H1 (cell line): ENCODE measurements at regions not wholly inside any gene's neighbourhood (a gene's known extent, or its start where the extent isn't known, plus 50 kb on each side); places are given as distances from the start of the nearest gene placed in this dataset.

Experiments
- CTCF ChIA-PET: fragments of 300-600 bp; sonication (Branson Sonifier 250); formaldehyde crosslinking; loops from one replicate; lab custom pipeline; 2021; ENCODE audit not compliant: partially characterized antibody; lab: Charles Lee
- POLR2A ChIA-PET: fragments of 300-600 bp; sonication (Branson Sonifier 250); formaldehyde crosslinking; loops from one replicate; lab custom pipeline; 2021; ENCODE audit warnings: inconsistent platforms; ENCODE audit not compliant: partially characterized antibody; lab: Charles Lee
- DNase-seq, 2 experiments: peaks; one replicate each; pipeline versions ENCODE4 v3.0.0 to v3.0.0-alpha.2; 2010 to 2022; ENCODE audit warnings: low spot score in 2 of 2, low read depth in 1 of 2, mixed read lengths in 1 of 2
- FAIRE-seq: peaks from 2 replicates; lab custom pipeline; 2011; peaks lifted over from hg19 to GRCh38; lab: Jason Lieb, UNC
- H2AFZ ChIP-seq: 2 replicates; pipeline ENCODE4 v1.8.1; 2012; ENCODE audit warnings: low read length, inconsistent platforms
- H2AK5ac ChIP-seq: 2 replicates; pipeline ENCODE4 v1.6.1; 2013; ENCODE audit warnings: low read depth, low read length
- H2BK120ac ChIP-seq: replicated peaks from 2 replicates; pipeline ENCODE3; 2013; ENCODE audit warnings: low read depth, low read length, inconsistent platforms
- H2BK12ac ChIP-seq: 2 replicates; pipeline ENCODE4 v1.6.1; 2013; ENCODE audit warnings: low read depth, low read length
- H2BK15ac ChIP-seq: 2 replicates; pipeline ENCODE4 v1.6.1; 2013; ENCODE audit warnings: low read length
- H2BK20ac ChIP-seq: 2 replicates; pipeline ENCODE4 v1.6.1; 2013; ENCODE audit warnings: low read length
- H2BK5ac ChIP-seq: 2 replicates; pipeline ENCODE4 v1.6.1; 2013; ENCODE audit warnings: low read depth, low read length
- H3K14ac ChIP-seq: 2 replicates; pipeline ENCODE4 v1.6.1; 2013; ENCODE audit warnings: inconsistent platforms; ENCODE audit not compliant: insufficient read length
- H3K18ac ChIP-seq: 2 replicates; pipeline ENCODE4 v1.6.1; 2013; ENCODE audit warnings: low read length; ENCODE audit errors: extremely low read depth
- H3K23ac ChIP-seq: 2 replicates; pipeline ENCODE4 v1.6.1; 2013; ENCODE audit warnings: inconsistent platforms; ENCODE audit not compliant: insufficient read length
- H3K23me2 ChIP-seq: 2 replicates; pipeline ENCODE4 v1.6.1; 2013; ENCODE audit warnings: low read depth, low read length
- H3K27ac ChIP-seq: 2 replicates; pipeline ENCODE4 v1.6.1; 2011; ENCODE audit warnings: low read depth, low read length, inconsistent platforms
- H3K27me3 ChIP-seq, 4 experiments: replicated peaks in 1 of 4; 1 replicate in 1 of 4; 2 replicates in 3 of 4; pipeline versions ENCODE4 v1.6.1 to v1.8.1; 2011 to 2013; ENCODE audit warnings: low read length in 3 of 4, mild to moderate bottlenecking in 3 of 4, inconsistent platforms in 2 of 4, mixed read lengths in 2 of 4, moderate library complexity in 1 of 4; ENCODE audit not compliant: control insufficient read depth in 3 of 4, insufficient read depth in 3 of 4; ENCODE audit errors: extremely low read depth in 1 of 4
- H3K36me3 ChIP-seq, 4 experiments: 2 replicates each; pipeline versions ENCODE4 v1.6.1 to v1.8.1; 2011 to 2013; ENCODE audit warnings: mild to moderate bottlenecking in 4 of 4, low read length in 3 of 4, moderate library complexity in 2 of 4, control low read depth in 1 of 4, inconsistent platforms in 1 of 4; ENCODE audit not compliant: insufficient read depth in 4 of 4, control insufficient read depth in 2 of 4
- H3K4ac ChIP-seq: replicated peaks from 2 replicates; pipeline ENCODE3; 2013; ENCODE audit warnings: low read length, low read depth, mixed read lengths, inconsistent platforms; ENCODE audit not compliant: insufficient read length
- H3K4me1 ChIP-seq, 4 experiments: replicated peaks in 1 of 4; 1 replicate in 1 of 4; 2 replicates in 3 of 4; pipeline versions ENCODE4 v1.6.1 to v1.8.1; 2011 to 2013; ENCODE audit warnings: low read length in 3 of 4, inconsistent platforms in 2 of 4, mixed read lengths in 1 of 4; ENCODE audit not compliant: insufficient read depth in 4 of 4, control insufficient read depth in 3 of 4
- H3K4me2 ChIP-seq, 2 experiments: 2 replicates each; pipeline versions ENCODE4 v1.6.1 to v1.8.1; 2011 to 2013; ENCODE audit warnings: low read depth in 2 of 2, low read length in 2 of 2, control low read depth in 1 of 2, inconsistent platforms in 1 of 2, mild to moderate bottlenecking in 1 of 2; ENCODE audit not compliant: insufficient read depth in 1 of 2
- H3K4me3 ChIP-seq, 4 experiments: fragments of 200-600, 300-600 bp in 1 of 4; sonication (generic), shearing (Covaris generic), sonication (Bioruptor Twin) in 1 of 4; 2 replicates each; pipeline versions ENCODE4 v1.5.1 to v1.8.1; 2011 to 2016; ENCODE audit warnings: low read length in 4 of 4, low read depth in 3 of 4, control low read depth in 2 of 4, inconsistent platforms in 2 of 4, mild to moderate bottlenecking in 2 of 4, mixed read lengths in 1 of 4, moderate library complexity in 1 of 4; ENCODE audit not compliant: insufficient read depth in 2 of 4; ENCODE audit errors: extremely low read depth in 1 of 4
- H3K56ac ChIP-seq: replicated peaks from 2 replicates; pipeline ENCODE3; 2013; ENCODE audit warnings: low read depth, mild to moderate bottlenecking, mixed read lengths, low read length, inconsistent platforms; ENCODE audit not compliant: insufficient read length
- H3K79me1 ChIP-seq: 2 replicates; pipeline ENCODE4 v1.6.1; 2013; ENCODE audit warnings: low read depth, low read length, control low read depth
- H3K79me2 ChIP-seq, 2 experiments: 2 replicates each; pipeline versions ENCODE4 v1.6.1 to v1.8.1; 2012 to 2013; ENCODE audit warnings: low read length in 2 of 2, mild to moderate bottlenecking in 2 of 2, inconsistent platforms in 1 of 2; ENCODE audit not compliant: insufficient read depth in 2 of 2, control insufficient read depth in 1 of 2
- H3K9ac ChIP-seq, 4 experiments: replicated peaks in 1 of 4; 1 replicate in 1 of 4; 2 replicates in 3 of 4; pipeline versions ENCODE4 v1.6.1 to v1.8.1; 2011 to 2013; ENCODE audit warnings: low read depth in 3 of 4, low read length in 3 of 4, control low read depth in 2 of 4, mild to moderate bottlenecking in 2 of 4, moderate library complexity in 2 of 4, inconsistent platforms in 1 of 4; ENCODE audit errors: extremely low read depth in 1 of 4
- H3K9me3 ChIP-seq, 2 experiments: 2 replicates each; pipeline versions ENCODE4 v1.6.1 to v1.8.1; 2012 to 2013; ENCODE audit warnings: mild to moderate bottlenecking in 2 of 2, moderate library complexity in 2 of 2, control low read depth in 1 of 2, inconsistent platforms in 1 of 2, low read depth in 1 of 2, low read length in 1 of 2, mixed read lengths in 1 of 2; ENCODE audit not compliant: insufficient read depth in 2 of 2
- H4K20me1 ChIP-seq, 2 experiments: replicated peaks in 1 of 2; 2 replicates each; pipeline versions ENCODE3 to v1.8.1; 2011 to 2013; ENCODE audit warnings: inconsistent platforms in 2 of 2, low read length in 2 of 2, mild to moderate bottlenecking in 1 of 2; ENCODE audit not compliant: insufficient read depth in 2 of 2, control insufficient read depth in 1 of 2
- H4K5ac ChIP-seq: 2 replicates; pipeline ENCODE4 v1.6.1; 2013; ENCODE audit warnings: low read length, low read depth, mixed read lengths, inconsistent platforms; ENCODE audit not compliant: insufficient read length
- H4K8ac ChIP-seq: 2 replicates; pipeline ENCODE4 v1.8.0; 2013; ENCODE audit warnings: mild to moderate bottlenecking, moderate library complexity, low read length, inconsistent platforms; ENCODE audit not compliant: insufficient read depth; ENCODE audit errors: extremely low read depth
- H4K91ac ChIP-seq: replicated peaks from 2 replicates; pipeline ENCODE3; 2013; ENCODE audit warnings: low read length, mixed read lengths, inconsistent platforms; ENCODE audit not compliant: insufficient read length
- BACH1 ChIP-seq: IDR thresholded peaks from 2 replicates; pipeline ENCODE4 v1.6.1; 2012; ENCODE audit warnings: low read length, improper control_type of control experiment
- BCL11A ChIP-seq, 2 experiments: IDR thresholded peaks; one replicate each; pipeline ENCODE4 v1.6.1; 2011; ENCODE audit warnings: low read depth in 2 of 2, low read length in 2 of 2, mild to moderate bottlenecking in 2 of 2
- BRCA1 ChIP-seq: IDR thresholded peaks from 2 replicates; pipeline ENCODE4 v1.6.1; 2012; ENCODE audit warnings: low read depth, low read length, improper control_type of control experiment
- CHD2 ChIP-seq: IDR thresholded peaks from 2 replicates; pipeline ENCODE4 v1.6.1; 2012; ENCODE audit warnings: low read length, improper control_type of control experiment
- HDAC2 ChIP-seq, 2 experiments: fragments of 300-600 bp in 1 of 2; sonication (generic) in 1 of 2; IDR thresholded peaks; 2 replicates each; pipeline ENCODE4 v1.6.1; 2011 to 2012; ENCODE audit warnings: low read depth in 2 of 2, low read length in 2 of 2, mild to moderate bottlenecking in 2 of 2, moderate library complexity in 2 of 2, borderline replicate concordance in 1 of 2, inconsistent platforms in 1 of 2
- JUND ChIP-seq: IDR thresholded peaks from 2 replicates; pipeline ENCODE4 v1.6.1; 2011; ENCODE audit warnings: mild to moderate bottlenecking, improper control_type of control experiment, low read length
- POLR2A ChIP-seq, 2 experiments: IDR thresholded peaks; 1 replicate in 1 of 2; 2 replicates in 1 of 2; pipeline ENCODE4 v1.6.1; 2011; ENCODE audit warnings: low read depth in 2 of 2, low read length in 2 of 2, mild to moderate bottlenecking in 2 of 2; ENCODE audit errors: control extremely low read depth in 1 of 2
- RAD21 ChIP-seq, 2 experiments: IDR thresholded peaks in 1 of 2; conservative IDR thresholded peaks in 1 of 2; 2 replicates each; pipeline ENCODE4 v1.6.1; 2011; ENCODE audit warnings: low read depth in 2 of 2, low read length in 2 of 2, improper control_type of control experiment in 1 of 2, inconsistent platforms in 1 of 2, mild to moderate bottlenecking in 1 of 2, moderate library complexity in 1 of 2
- RNF2 ChIP-seq: fragments of 200-900, 300-1000 bp; sonication (generic); IDR thresholded peaks from 2 replicates; pipeline ENCODE4 v1.7.1; 2016; ENCODE audit warnings: borderline replicate concordance, low read depth, mild to moderate bottlenecking, antibody characterized with exemption, low read length; ENCODE audit not compliant: poor library complexity, severe bottlenecking; ENCODE audit errors: missing control alignments
- SIN3A ChIP-seq, 2 experiments: IDR thresholded peaks in 1 of 2; conservative IDR thresholded peaks in 1 of 2; 2 replicates each; pipeline ENCODE4 v1.6.1; 2011 to 2012; ENCODE audit warnings: low read length in 2 of 2, improper control_type of control experiment in 1 of 2, low read depth in 1 of 2, mild to moderate bottlenecking in 1 of 2
- SP4 ChIP-seq: IDR thresholded peaks from 2 replicates; pipeline ENCODE4 v1.6.1; 2012; ENCODE audit warnings: low read length, inconsistent platforms
- TAF1 ChIP-seq: IDR thresholded peaks from 2 replicates; pipeline ENCODE4 v1.6.1; 2011; ENCODE audit warnings: mild to moderate bottlenecking, low read depth, low read length
- YY1 ChIP-seq: IDR thresholded peaks from 2 replicates; pipeline ENCODE4 v1.6.1; 2011; ENCODE audit warnings: low read depth, mild to moderate bottlenecking, low read length
- WGBS, 2 experiments: shearing (Covaris generic) in 1 of 2; methylation state at CpG; one replicate each; pipeline versions ENCODE4 v1.1.6 to v1.1.7; 2013 to 2015; ENCODE audit warnings: low lambda C conversion rate in 2 of 2, mixed read lengths in 2 of 2, inconsistent platforms in 1 of 2, low coverage in 1 of 2, missing lambda C conversion rate in 1 of 2; ENCODE audit not compliant: insufficient replicate concordance in 2 of 2, insufficient coverage in 1 of 2, insufficient read length in 1 of 2; ENCODE audit errors: extremely low coverage in 1 of 2, missing lambda C conversion rate in 1 of 2; 5-methylcytosine and 5-hydroxymethylcytosine counted together
- TF ChIP-seq, protein P1 (sequence below): IDR thresholded peaks from 2 replicates; pipeline ENCODE4 v1.6.1; 2011; ENCODE audit warnings: low read depth, mild to moderate bottlenecking, low read length; ENCODE audit not compliant: insufficient read depth

DNA sequence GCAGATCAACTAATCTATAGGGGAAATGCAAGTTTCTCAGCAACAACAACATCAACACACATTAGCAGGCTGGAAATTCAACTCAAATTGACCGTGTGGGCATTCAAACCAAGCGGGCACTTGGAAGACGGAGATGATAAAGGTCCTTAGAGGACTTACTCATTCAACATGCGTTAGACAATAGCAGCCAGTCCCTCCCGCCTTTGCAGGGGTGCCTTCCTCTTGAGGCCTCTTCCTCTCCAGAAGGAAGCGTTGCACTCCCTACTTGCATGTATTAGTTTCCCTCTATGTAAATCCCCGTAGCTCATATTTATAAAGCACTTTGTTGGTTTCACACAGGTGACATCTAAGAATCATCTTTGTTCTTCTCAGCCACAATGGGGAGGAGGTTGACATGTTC is 300.8 kb upstream of the STXBP5 start:
- FAIRE-seq, result no peak
- no peaks in the 10 kb centered on the region for H4K20me1 ChIP-seq
- H3K9me3 ChIP-seq, result no peaks in the 10 kb centered on the region
- H3K27ac ChIP-seq, result no peak overlapping the region
- no peak overlapping the region for H2AFZ ChIP-seq
- H3K18ac ChIP-seq, result no peak overlapping the region
- H4K91ac ChIP-seq, result no peak overlapping the region
- 97% methylated on average over 7 of the region's 7 CpGs; no CpG with 5 or more reads in 1 of the 2 experiments for WGBS, 2 experiments
- no peak for DNase-seq
- H3K23me2 ChIP-seq, result no peaks in the 10 kb centered on the region
- no peak overlapping the region for H2BK12ac ChIP-seq
- TF ChIP-seq, protein P1, sequence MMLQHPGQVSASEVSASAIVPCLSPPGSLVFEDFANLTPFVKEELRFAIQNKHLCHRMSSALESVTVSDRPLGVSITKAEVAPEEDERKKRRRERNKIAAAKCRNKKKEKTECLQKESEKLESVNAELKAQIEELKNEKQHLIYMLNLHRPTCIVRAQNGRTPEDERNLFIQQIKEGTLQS, result no peak
- TF ChIP-seq SP4, result no peak
- no peak for TF ChIP-seq HDAC2 (IDR thresholded peaks at IDR 0.05; ENCODE audit: borderline replicate concordance in 1 of 2, low read depth in 2 of 2, low read length in 2 of 2)
- no peak for TF ChIP-seq RAD21 (IDR thresholded peaks at IDR 0.05 in 1 of 2, conservative IDR thresholded peaks at IDR 0.05 in 1 of 2; ENCODE audit: low read depth in 2 of 2, low read length in 2 of 2)
- TF ChIP-seq TAF1, result no peak
- TF ChIP-seq CHD2, result no peak
- no peak for TF ChIP-seq POLR2A (IDR thresholded peaks at IDR 0.05; ENCODE audit: control extremely low read depth in 1 of 2, low read depth in 2 of 2, low read length in 2 of 2)
- TF ChIP-seq BACH1, result no peak
- no peak for TF ChIP-seq BCL11A (IDR thresholded peaks at IDR 0.05; ENCODE audit: low read depth in 2 of 2, low read length in 2 of 2)
- no peak for TF ChIP-seq SIN3A (conservative IDR thresholded peaks at IDR 0.05 in 1 of 2, IDR thresholded peaks at IDR 0.05 in 1 of 2; ENCODE audit: low read depth in 1 of 2, low read length in 2 of 2)
- no peak for TF ChIP-seq JUND
- no peak for TF ChIP-seq YY1
- TF ChIP-seq BRCA1, result no peak
- no peak for TF ChIP-seq RNF2
- no peak overlapping the region for H3K9ac ChIP-seq
- no peak overlapping the region for H3K4ac ChIP-seq
- H2AK5ac ChIP-seq, result no peak overlapping the region
- H3K56ac ChIP-seq, result no peak overlapping the region
- CTCF ChIA-PET, result no interaction called here
- no peak overlapping the region for H2BK5ac ChIP-seq
- H3K4me2 ChIP-seq, result no peak overlapping the region
- no peak overlapping the region for H2BK15ac ChIP-seq
- no peak overlapping the region for H4K5ac ChIP-seq
- no peaks in the 10 kb centered on the region for H3K4me1 ChIP-seq
- no peak overlapping the region for H4K8ac ChIP-seq
- H2BK20ac ChIP-seq, result no peak overlapping the region
- no peaks in the 10 kb centered on the region for H3K79me2 ChIP-seq
- no peak overlapping the region for H2BK120ac ChIP-seq
- no peak overlapping the region for H3K4me3 ChIP-seq
- POLR2A ChIA-PET, result no interaction called here
- no peak overlapping the region for H3K14ac ChIP-seq
- no peaks in the 10 kb centered on the region for H3K36me3 ChIP-seq
- H3K23ac ChIP-seq, result no peak overlapping the region
- H3K79me1 ChIP-seq, result no peaks in the 10 kb centered on the region
- H3K27me3 ChIP-seq, result no peaks in the 10 kb centered on the region
